Neural progenitor cell (in vitro differentiated cells): ENCODE measurements at regions not wholly inside any gene's neighbourhood (a gene's known extent, or its start where the extent isn't known, plus 50 kb on each side); places are given as distances from the start of the nearest gene placed in this dataset.
"Not testable (repeated sequence)": the region's sequence is repeated elsewhere in the genome, so short reads cannot be mapped to it uniquely, and the experiment has no call there.

Experiments used
- DNase-seq: peaks from one replicate; pipeline ENCODE4 v3.0.0-alpha.2; 2016; ENCODE audit warnings: low spot score
- H2AFZ ChIP-seq: fragments of 200-600 bp; sonication (generic); replicated peaks from 2 replicates; pipeline ENCODE4 v1.6.1; 2016; ENCODE audit warnings: antibody characterized with exemption
- H3F3A ChIP-seq: fragments of 200-600 bp; sonication (generic); 2 replicates; pipeline ENCODE4 v1.6.1; 2016; ENCODE audit warnings: antibody characterized with exemption, low read depth
- H3K27ac ChIP-seq: fragments of 200-600 bp; sonication (generic); 2 replicates; pipeline ENCODE4 v1.5.1; 2016; ENCODE audit warnings: mild to moderate bottlenecking
- H3K27me3 ChIP-seq: fragments of 200-600 bp; sonication (generic); 2 replicates; pipeline ENCODE4 v1.6.1; 2016; ENCODE audit warnings: mild to moderate bottlenecking, moderate library complexity
- H3K36me3 ChIP-seq: fragments of 200-600 bp; sonication (generic); 2 replicates; pipeline ENCODE4 v1.5.1; 2016
- H3K4me1 ChIP-seq: fragments of 200-600 bp; sonication (generic); 2 replicates; pipeline ENCODE4 v1.6.1; 2016; ENCODE audit warnings: mixed run types
- H3K4me2 ChIP-seq: fragments of 200-600 bp; sonication (generic); 2 replicates; pipeline ENCODE4 v1.6.1; 2016
- H3K4me3 ChIP-seq: fragments of 200-600 bp; sonication (generic); 2 replicates; pipeline ENCODE4 v1.5.1; 2016
- H3K79me2 ChIP-seq: fragments of 200-600 bp; sonication (generic); 2 replicates; pipeline ENCODE4 v1.6.1; 2016; ENCODE audit warnings: low read depth
- H3K9ac ChIP-seq: fragments of 200-600 bp; sonication (generic); 2 replicates; pipeline ENCODE4 v1.6.1; 2016
- H3K9me3 ChIP-seq: fragments of 200-600 bp; sonication (generic); 2 replicates; pipeline ENCODE4 v1.5.1; 2016; ENCODE audit warnings: low read depth
- H4K20me1 ChIP-seq: fragments of 200-600 bp; sonication (generic); 2 replicates; pipeline ENCODE4 v1.6.1; 2016; ENCODE audit warnings: low read depth
- H3K27ac Mint-ChIP-seq: 3 replicates; pipeline ENCODE4 v1.8.0; 2021; ENCODE audit warnings: mixed read lengths
- H3K27me3 Mint-ChIP-seq: 2 replicates; pipeline ENCODE4 v1.8.0; 2022; ENCODE audit warnings: low read depth, mild to moderate bottlenecking, inconsistent platforms, moderate library complexity, mixed read lengths; ENCODE audit not compliant: insufficient read depth
- H3K36me3 Mint-ChIP-seq: 3 replicates; pipeline ENCODE4 v1.8.0; 2021; ENCODE audit warnings: mixed read lengths
- H3K4me1 Mint-ChIP-seq: 3 replicates; pipeline ENCODE4 v1.8.0; 2021; ENCODE audit warnings: mixed read lengths
- H3K4me3 Mint-ChIP-seq: 3 replicates; pipeline ENCODE4 v1.8.0; 2021; ENCODE audit warnings: mild to moderate bottlenecking, moderate library complexity, mixed read lengths
- H3K9me3 Mint-ChIP-seq: 3 replicates; pipeline ENCODE4 v1.8.0; 2020; ENCODE audit warnings: mixed read lengths
- EZH2 ChIP-seq: fragments of 200-600 bp; sonication (generic); IDR thresholded peaks from 2 replicates; pipeline ENCODE4 v1.6.1; 2017; ENCODE audit warnings: antibody characterized with exemption, mild to moderate bottlenecking, moderate library complexity
- EZH2phosphoT487 ChIP-seq: fragments of 200-600 bp; sonication (generic); IDR thresholded peaks from 2 replicates; pipeline ENCODE4 v1.6.1; 2017; ENCODE audit warnings: antibody characterized with exemption
- TF ChIP-seq, protein P1 (sequence below): fragments of 200-600 bp; sonication (generic); IDR thresholded peaks from 2 replicates; pipeline ENCODE4 v1.5.1; 2017; ENCODE audit warnings: antibody characterized with exemption, mild to moderate bottlenecking

GRCh38 chr10:47165168-47165710 is 134.8 kb upstream of the GDF10 start:
- H3K4me2 ChIP-seq = no peak overlapping the region
- Mint-ChIP-seq H3K9me3 (peaks cover 9% of the 10 kb centered on the region), H3K27me3 (peaks cover 6% of the 10 kb centered on the region), H3K4me3 (no peak overlapping the region), H3K27ac (peak overlapping the region; percentile 94), H3K36me3 (no peaks in the 10 kb centered on the region), H3K4me1 (peaks cover 4% of the 10 kb centered on the region)
- H3K27ac ChIP-seq = no peak overlapping the region
- TF ChIP-seq EZH2phosphoT487 = no peak
- TF ChIP-seq, protein P1, sequence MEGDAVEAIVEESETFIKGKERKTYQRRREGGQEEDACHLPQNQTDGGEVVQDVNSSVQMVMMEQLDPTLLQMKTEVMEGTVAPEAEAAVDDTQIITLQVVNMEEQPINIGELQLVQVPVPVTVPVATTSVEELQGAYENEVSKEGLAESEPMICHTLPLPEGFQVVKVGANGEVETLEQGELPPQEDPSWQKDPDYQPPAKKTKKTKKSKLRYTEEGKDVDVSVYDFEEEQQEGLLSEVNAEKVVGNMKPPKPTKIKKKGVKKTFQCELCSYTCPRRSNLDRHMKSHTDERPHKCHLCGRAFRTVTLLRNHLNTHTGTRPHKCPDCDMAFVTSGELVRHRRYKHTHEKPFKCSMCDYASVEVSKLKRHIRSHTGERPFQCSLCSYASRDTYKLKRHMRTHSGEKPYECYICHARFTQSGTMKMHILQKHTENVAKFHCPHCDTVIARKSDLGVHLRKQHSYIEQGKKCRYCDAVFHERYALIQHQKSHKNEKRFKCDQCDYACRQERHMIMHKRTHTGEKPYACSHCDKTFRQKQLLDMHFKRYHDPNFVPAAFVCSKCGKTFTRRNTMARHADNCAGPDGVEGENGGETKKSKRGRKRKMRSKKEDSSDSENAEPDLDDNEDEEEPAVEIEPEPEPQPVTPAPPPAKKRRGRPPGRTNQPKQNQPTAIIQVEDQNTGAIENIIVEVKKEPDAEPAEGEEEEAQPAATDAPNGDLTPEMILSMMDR = no peak
- TF ChIP-seq EZH2 = no peak
- H4K20me1 ChIP-seq = no peaks in the 10 kb centered on the region
- H3K79me2 ChIP-seq = no peaks in the 10 kb centered on the region
- no peaks in the 10 kb centered on the region for H3K27me3 ChIP-seq
- no peak for DNase-seq
- H3K36me3 ChIP-seq = no peaks in the 10 kb centered on the region
- H3K4me1 ChIP-seq = no peaks in the 10 kb centered on the region
- H2AFZ ChIP-seq = peak overlapping the region; percentile 42
- H3F3A ChIP-seq = no peaks in the 10 kb centered on the region
- no peaks in the 10 kb centered on the region for H3K9me3 ChIP-seq
- H3K9ac ChIP-seq = no peak overlapping the region
- H3K4me3 ChIP-seq = no peak overlapping the region

DNA sequence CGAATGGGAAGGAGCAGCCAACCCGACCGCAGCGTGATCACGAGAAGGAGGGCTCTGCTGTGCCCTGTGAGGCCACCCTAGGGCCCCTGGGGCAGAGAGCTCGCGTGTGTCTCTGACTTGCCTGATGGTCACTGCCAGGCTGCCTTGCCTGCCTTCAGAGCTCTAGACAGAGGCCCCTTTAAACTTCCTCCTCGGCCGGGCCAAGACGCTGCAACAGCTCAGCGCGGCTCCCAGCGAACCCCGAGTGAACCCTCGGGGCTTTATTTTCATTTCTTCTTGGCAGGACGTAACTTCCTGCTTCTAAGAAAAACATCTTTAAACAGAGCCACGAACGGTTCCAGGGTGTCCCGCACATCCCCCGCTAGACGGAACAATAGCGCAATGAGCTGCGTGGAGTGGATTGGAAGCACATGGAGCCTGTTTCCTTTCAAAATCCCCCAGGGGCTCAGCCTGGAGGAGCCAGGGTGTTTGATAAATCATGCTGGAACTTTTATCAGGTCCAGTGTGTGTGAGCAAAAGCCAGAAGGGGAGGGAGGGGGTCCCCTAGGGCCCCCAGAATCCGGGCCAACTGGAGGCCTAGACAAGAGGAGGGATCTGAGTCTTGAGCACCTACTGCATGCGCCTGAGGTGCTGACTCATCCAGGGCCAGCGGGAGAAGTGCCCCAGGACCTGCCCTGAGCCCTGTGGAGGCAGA is 134.1 kb upstream of the GDF10 start:
- Histone ChIP-seq H3K36me3 (no peaks in the 10 kb centered on the region), H3K9me3 (no peaks in the 10 kb centered on the region), H4K20me1 (no peaks in the 10 kb centered on the region), H3F3A (no peaks in the 10 kb centered on the region), H3K27ac (no peak overlapping the region), H3K4me3 (no peak overlapping the region), H3K4me1 (no peaks in the 10 kb centered on the region), H3K4me2 (no peak overlapping the region), H3K79me2 (no peaks in the 10 kb centered on the region), H3K9ac (no peak overlapping the region), H2AFZ (peak overlapping the region; percentile 42), H3K27me3 (no peaks in the 10 kb centered on the region)
- Mint-ChIP-seq H3K27me3 (peaks cover 3% of the 10 kb centered on the region), H3K27ac (peak overlapping the region; percentile 94), H3K9me3 (peaks cover 11% of the 10 kb centered on the region), H3K4me1 (peaks cover 3% of the 10 kb centered on the region), H3K36me3 (no peaks in the 10 kb centered on the region), H3K4me3 (no peak overlapping the region)
- TF ChIP-seq, protein P1 = no peak
- TF ChIP-seq EZH2phosphoT487 (no peak), EZH2 (no peak)
- DNase-seq = no peak

GRCh38 chr10:47166405-47166777 is 133.6 kb upstream of the GDF10 start:
- DNase-seq = no peak
- no peaks in the 10 kb centered on the region for H3K4me1 ChIP-seq
- Mint-ChIP-seq H3K27me3 (peaks cover 3% of the 10 kb centered on the region), H3K4me1 (no peaks in the 10 kb centered on the region), H3K9me3 (peaks cover 13% of the 10 kb centered on the region), H3K4me3 (no peak overlapping the region), H3K36me3 (no peaks in the 10 kb centered on the region), H3K27ac (no peak overlapping the region)
- no peaks in the 10 kb centered on the region for H3K36me3 ChIP-seq
- H3K9me3 ChIP-seq = no peaks in the 10 kb centered on the region
- H3K27ac ChIP-seq = no peak overlapping the region
- no peak overlapping the region for H3K4me3 ChIP-seq
- H3F3A ChIP-seq = no peaks in the 10 kb centered on the region
- H4K20me1 ChIP-seq = no peaks in the 10 kb centered on the region
- no peak overlapping the region for H3K4me2 ChIP-seq
- TF ChIP-seq EZH2 (no peak), EZH2phosphoT487 (no peak)
- H3K27me3 ChIP-seq = no peaks in the 10 kb centered on the region
- no peaks in the 10 kb centered on the region for H3K79me2 ChIP-seq
- no peak overlapping the region for H2AFZ ChIP-seq
- H3K9ac ChIP-seq = no peak overlapping the region

DNA sequence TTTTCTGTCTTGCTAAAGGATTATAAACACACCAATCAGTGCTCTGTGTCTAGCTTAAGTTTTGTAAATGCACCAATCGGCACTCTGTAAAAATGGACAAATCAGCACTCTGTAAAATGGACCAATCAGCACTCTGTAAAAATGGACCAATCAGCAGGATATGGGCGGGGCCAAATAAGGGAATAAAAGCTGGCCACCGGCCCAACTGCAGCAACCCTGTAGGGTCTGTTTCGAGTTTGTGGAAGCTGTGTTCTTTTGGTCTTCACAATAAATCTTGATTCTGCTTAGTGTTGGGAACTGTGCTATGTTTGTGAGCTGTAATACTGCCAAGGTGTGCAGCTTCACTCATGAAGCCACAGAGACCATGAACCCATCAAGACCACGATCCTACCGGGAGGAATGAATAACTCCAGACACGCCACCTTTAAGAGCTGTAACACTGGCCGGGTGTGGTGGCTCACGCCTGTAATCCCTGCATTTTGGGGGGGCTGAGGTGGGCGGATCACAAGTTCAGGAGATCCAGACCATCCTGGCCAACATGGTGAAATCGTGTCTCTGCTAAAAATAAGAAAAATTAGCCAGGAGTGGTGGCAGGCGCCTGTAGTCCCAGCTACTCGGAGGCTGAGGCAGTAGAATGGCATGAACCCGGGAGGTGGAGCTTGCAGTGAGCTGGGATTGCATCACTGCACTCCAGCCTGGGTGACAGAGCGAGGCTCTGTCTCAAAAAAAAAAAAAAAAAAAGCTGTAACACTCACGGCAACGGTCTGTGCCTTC is 133.0 kb upstream of the GDF10 start:
- H3K4me3 ChIP-seq, H3K9me3 ChIP-seq, H3K36me3 ChIP-seq, H3K4me1 ChIP-seq, H2AFZ ChIP-seq, DNase-seq, H3K27ac Mint-ChIP-seq, H3F3A ChIP-seq, H3K27me3 Mint-ChIP-seq, H3K4me3 Mint-ChIP-seq, H3K4me1 Mint-ChIP-seq, H3K9ac ChIP-seq, H3K27me3 ChIP-seq, H3K27ac ChIP-seq, H4K20me1 ChIP-seq, H3K79me2 ChIP-seq, H3K4me2 ChIP-seq, H3K36me3 Mint-ChIP-seq: not testable (repeated sequence)
- peaks cover 13% of the 10 kb centered on the region for H3K9me3 Mint-ChIP-seq
